ENCODE measurements at regions not wholly inside any gene's neighbourhood (a gene's known extent, or its start where the extent isn't known, plus 50 kb on each side); places are given as distances from the start of the nearest gene placed in this dataset.

DNA sequence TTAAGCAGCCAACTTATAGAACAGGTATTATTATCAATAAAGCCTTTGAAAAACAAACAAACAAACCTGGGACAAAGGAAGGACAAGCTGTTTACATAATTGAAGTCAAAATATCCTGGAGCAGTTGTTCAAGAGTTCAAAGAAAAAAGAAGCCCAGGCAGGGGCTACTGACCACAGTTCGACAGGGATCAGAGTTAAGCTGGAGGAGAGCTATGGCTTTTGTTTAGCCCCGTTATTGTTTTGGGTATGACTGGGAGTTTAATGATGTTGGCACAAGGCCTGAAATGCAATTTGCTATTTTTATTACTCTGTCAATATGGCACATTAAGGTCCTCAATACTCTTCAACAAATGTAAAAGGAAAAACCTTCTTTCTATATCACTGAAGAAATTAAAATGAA lies 624.4 kb upstream of the KLHL1 start:
- 3% methylated on average over 2 of the region's 2 CpGs for WGBS (ENCODE audit: missing lambda C conversion rate)
- no peak for TF ChIP-seq FOSB (CRISPR knock-in tag; IDR thresholded peaks at IDR 0.05)
- TF ChIP-seq RNF2 (IDR thresholded peaks at IDR 0.05; ENCODE audit: borderline replicate concordance, low read depth), result no peak
- TF ChIP-seq KDM5A (IDR thresholded peaks at IDR 0.05), result no peak
- TF ChIP-seq, protein P1, sequence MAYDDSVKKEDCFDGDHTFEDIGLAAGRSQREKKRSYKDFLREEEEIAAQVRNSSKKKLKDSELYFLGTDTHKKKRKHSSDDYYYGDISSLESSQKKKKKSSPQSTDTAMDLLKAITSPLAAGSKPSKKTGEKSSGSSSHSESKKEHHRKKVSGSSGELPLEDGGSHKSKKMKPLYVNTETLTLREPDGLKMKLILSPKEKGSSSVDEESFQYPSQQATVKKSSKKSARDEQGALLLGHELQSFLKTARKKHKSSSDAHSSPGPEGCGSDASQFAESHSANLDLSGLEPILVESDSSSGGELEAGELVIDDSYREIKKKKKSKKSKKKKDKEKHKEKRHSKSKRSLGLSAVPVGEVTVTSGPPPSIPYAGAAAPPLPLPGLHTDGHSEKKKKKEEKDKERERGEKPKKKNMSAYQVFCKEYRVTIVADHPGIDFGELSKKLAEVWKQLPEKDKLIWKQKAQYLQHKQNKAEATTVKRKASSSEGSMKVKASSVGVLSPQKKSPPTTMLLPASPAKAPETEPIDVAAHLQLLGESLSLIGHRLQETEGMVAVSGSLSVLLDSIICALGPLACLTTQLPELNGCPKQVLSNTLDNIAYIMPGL (CRISPR knock-in tag; IDR thresholded peaks at IDR 0.05; ENCODE audit: borderline replicate concordance), result no peak
- no peak for TF ChIP-seq JUNB (IDR thresholded peaks at IDR 0.05)
- no peak for TF ChIP-seq TP53 (CRISPR knock-in tag; IDR thresholded peaks at IDR 0.05)
- TF ChIP-seq MAFK (IDR thresholded peaks at IDR 0.05; ENCODE audit: partially characterized antibody), result no peak
- no peak for TF ChIP-seq NR3C1 (IDR thresholded peaks at IDR 0.05)
- no peak for TF ChIP-seq CEBPB (IDR thresholded peaks at IDR 0.05)
- no peak for TF ChIP-seq NPAS2 (CRISPR knock-in tag; IDR thresholded peaks at IDR 0.05; ENCODE audit: borderline replicate concordance)
- TF ChIP-seq CBX2 (IDR thresholded peaks at IDR 0.05; ENCODE audit: borderline replicate concordance, low read depth), result no peak
- TF ChIP-seq REST (IDR thresholded peaks at IDR 0.05), result no peak
- no peak for TF ChIP-seq KDM1A (IDR thresholded peaks at IDR 0.05; ENCODE audit: low read depth)
- no peak for TF ChIP-seq MYC (IDR thresholded peaks at IDR 0.05; ENCODE audit: borderline replicate concordance, low read length)
- TF ChIP-seq CTCF (IDR thresholded peaks at IDR 0.05), result no peak
- TF ChIP-seq ZNF302 (CRISPR knock-in tag; IDR thresholded peaks at IDR 0.05), result no peak
- Histone ChIP-seq H3K27ac (no peak overlapping the region), H3K4me1 (no peaks in the 10 kb centered on the region), H3K4me3 (no peak overlapping the region), H3K4me2 (no peak overlapping the region), H3K9me3 (no peaks in the 10 kb centered on the region)
- ATAC-seq (no peak), DNase-seq (ENCODE audit: low read depth in 1 of 2, low spot score in 1 of 2) (no peak), FAIRE-seq (no peak)
- ChIA-PET CTCF (no interaction called here), POLR2A (no interaction called here)

DNA sequence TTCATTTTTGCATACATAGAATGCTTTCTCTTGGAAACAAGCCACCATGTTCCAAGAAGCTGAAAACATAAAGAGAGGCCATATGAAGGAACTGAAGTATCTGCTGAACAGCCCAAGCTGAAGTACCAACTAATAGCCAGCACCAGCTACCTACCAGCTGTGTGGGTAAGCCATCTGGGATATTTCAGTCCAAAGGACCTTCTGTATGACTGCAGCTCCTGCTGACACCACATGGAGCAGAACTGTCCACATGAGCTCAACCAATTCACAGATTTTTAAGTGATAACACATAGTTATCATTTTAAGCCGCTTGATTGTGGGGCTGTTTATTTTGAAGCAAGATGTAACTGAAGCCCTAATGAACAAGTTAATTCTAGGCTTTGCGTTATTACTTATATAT lies 621.1 kb upstream of the KLHL1 start:
- Histone ChIP-seq H3K4me2 (no peak overlapping the region), H3K4me1 (no peaks in the 10 kb centered on the region), H3K27ac (no peak overlapping the region), H3K4me3 (no peak overlapping the region), H3K9me3 (no peaks in the 10 kb centered on the region)
- ATAC-seq (no peak), FAIRE-seq (no peak), DNase-seq (ENCODE audit: low read depth in 1 of 2, low spot score in 1 of 2) (no peak)
- CTCF ChIA-PET, result no interaction called here
- 51% methylated on average over 2 of the region's 2 CpGs for WGBS (ENCODE audit: missing lambda C conversion rate)
- POLR2A ChIA-PET, result no interaction called here
- TF ChIP-seq EHF (CRISPR knock-in tag; IDR thresholded peaks at IDR 0.05) (no peak), ZSCAN20 (CRISPR knock-in tag; IDR thresholded peaks at IDR 0.05) (no peak), SREBF2 (IDR thresholded peaks at IDR 0.05) (no peak), ESRRA (IDR thresholded peaks at IDR 0.05; ENCODE audit: borderline replicate concordance, low read length) (no peak), BHLHE40 (IDR thresholded peaks at IDR 0.05; ENCODE audit: low read depth, low read length) (no peak), EHMT2 (IDR thresholded peaks at IDR 0.05; ENCODE audit: low read depth) (no peak), HDAC2 (IDR thresholded peaks at IDR 0.05) (no peak), CEBPB (IDR thresholded peaks at IDR 0.05) (no peak), ATOH8 (CRISPR knock-in tag; IDR thresholded peaks at IDR 0.05; ENCODE audit: low read depth) (no peak), KDM5A (IDR thresholded peaks at IDR 0.05) (no peak), ELK1 (IDR thresholded peaks at IDR 0.05; ENCODE audit: low read depth, low read length) (no peak), NFE2L2 (conservative IDR thresholded peaks at IDR 0.05; ENCODE audit: low read length) (no peak), CTCF (IDR thresholded peaks at IDR 0.05) (no peak), MAFK (IDR thresholded peaks at IDR 0.05; ENCODE audit: partially characterized antibody) (no peak), RAD21 (conservative IDR thresholded peaks at IDR 0.05 in 1 of 2, IDR thresholded peaks at IDR 0.05 in 1 of 2) (no peak)
